ENCODE measurements at regions not wholly inside any gene's neighbourhood (a gene's known extent, or its start where the extent isn't known, plus 50 kb on each side); places are given as distances from the start of the nearest gene placed in this dataset.

- no peak for TF ChIP-seq TARDBP (IDR thresholded peaks at IDR 0.05)
- TF ChIP-seq SUZ12 (IDR thresholded peaks at IDR 0.05), result no peak
- no peak for TF ChIP-seq ARNT (IDR thresholded peaks at IDR 0.05)
- TF ChIP-seq NFRKB (IDR thresholded peaks at IDR 0.05), result no peak
- no peak for TF ChIP-seq LEF1 (IDR thresholded peaks at IDR 0.05; ENCODE audit: borderline replicate concordance)
- no peak for TF ChIP-seq SP1 (IDR thresholded peaks at IDR 0.05)
- no peak for TF ChIP-seq BHLHE40 (IDR thresholded peaks at IDR 0.05; ENCODE audit: borderline replicate concordance)
- TF ChIP-seq CTBP1 (IDR thresholded peaks at IDR 0.05; ENCODE audit: borderline replicate concordance), result no peak
- no peak for TF ChIP-seq ELF4 (IDR thresholded peaks at IDR 0.05)
- TF ChIP-seq L3MBTL2 (conservative IDR thresholded peaks at IDR 0.05), result no peak
- no peak for TF ChIP-seq FOXM1 (IDR thresholded peaks at IDR 0.05; ENCODE audit: borderline replicate concordance)
- TF ChIP-seq FOXK2 (IDR thresholded peaks at IDR 0.05), result no peak
- no peak for TF ChIP-seq ZNF384 (IDR thresholded peaks at IDR 0.05)
- TF ChIP-seq HDGF (IDR thresholded peaks at IDR 0.05; ENCODE audit: borderline replicate concordance), result no peak
Measured at GRCh38 chr5:161233553-161233952, 313.0 kb downstream of the GABRB2 start.

Measured in HEK293T (cell line).